GM21367 (cell line): ENCODE measurements at regions not wholly inside any gene's neighbourhood (a gene's known extent, or its start where the extent isn't known, plus 50 kb on each side); places are given as distances from the start of the nearest gene placed in this dataset.

Experiments
- ATAC-seq: cut with Tn5 transposase; IDR thresholded peaks from one replicate; pipeline ENCODE4 v1.9.1; 2021; ENCODE audit not compliant: unreplicated experiment

DNA sequence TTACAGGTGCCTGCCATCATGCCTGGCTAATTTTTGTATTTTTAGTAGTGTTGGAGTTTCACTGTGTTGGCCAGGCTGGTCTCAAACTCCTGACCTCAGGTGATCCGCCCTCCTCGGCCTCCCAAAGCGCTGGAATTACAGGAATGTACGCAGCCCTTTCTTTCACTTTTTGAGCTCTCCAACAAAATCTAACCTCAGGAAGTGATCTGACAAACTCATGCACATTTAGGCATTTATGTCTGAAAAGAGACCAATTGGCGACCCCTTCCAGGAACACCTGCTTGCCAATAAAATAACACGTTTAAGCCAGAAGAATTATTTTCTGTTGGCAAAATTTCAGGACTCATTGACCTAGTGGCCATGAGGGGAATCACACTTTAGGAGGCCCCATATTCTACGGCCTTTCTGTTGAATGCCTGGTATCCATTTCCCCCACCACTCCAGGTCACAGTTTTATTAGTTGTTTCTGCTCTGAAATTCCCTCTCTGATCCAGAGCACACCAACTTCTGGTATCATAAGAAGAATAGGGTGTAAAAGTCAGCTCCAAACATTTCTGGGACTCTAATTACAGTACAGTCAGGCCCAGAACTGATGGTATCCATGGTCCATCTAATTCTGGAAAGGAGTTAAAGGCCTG is 65.8 kb upstream of the FRMD4A start:
- no peak for ATAC-seq

GRCh38 chr10:14394179-14394578 is 63.5 kb upstream of the FRMD4A start:
- ATAC-seq: no peak

DNA sequence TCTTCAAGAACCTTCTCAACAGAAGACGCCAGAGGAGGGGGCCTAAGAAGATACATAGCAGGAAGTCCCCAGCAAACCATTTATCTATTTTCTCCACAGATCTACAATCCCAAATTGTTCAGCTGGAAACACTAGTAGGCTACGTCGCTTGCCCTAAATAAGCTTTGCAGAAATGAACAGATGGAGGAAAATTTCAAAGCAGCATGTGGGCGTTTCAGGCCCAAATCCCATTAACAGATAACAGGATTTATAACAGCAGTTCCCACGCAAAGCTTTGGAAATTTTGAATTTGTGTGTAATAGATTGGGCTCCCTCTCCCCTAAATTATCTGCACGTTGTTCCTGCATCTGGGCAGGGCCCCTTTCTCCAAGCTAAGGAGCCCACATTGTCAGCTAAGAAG is 60.6 kb upstream of the FRMD4A start:
- no peak for ATAC-seq

GRCh38 chr10:14389981-14390590 is 59.4 kb upstream of the FRMD4A start:
- ATAC-seq: peak; percentile 89

- ATAC-seq: no peak
Measured at GRCh38 chr10:14385596-14386593, 55.2 kb upstream of the FRMD4A start.

- no peak for ATAC-seq
Measured at GRCh38 chr10:14384915-14385314, 54.2 kb upstream of the FRMD4A start.

DNA sequence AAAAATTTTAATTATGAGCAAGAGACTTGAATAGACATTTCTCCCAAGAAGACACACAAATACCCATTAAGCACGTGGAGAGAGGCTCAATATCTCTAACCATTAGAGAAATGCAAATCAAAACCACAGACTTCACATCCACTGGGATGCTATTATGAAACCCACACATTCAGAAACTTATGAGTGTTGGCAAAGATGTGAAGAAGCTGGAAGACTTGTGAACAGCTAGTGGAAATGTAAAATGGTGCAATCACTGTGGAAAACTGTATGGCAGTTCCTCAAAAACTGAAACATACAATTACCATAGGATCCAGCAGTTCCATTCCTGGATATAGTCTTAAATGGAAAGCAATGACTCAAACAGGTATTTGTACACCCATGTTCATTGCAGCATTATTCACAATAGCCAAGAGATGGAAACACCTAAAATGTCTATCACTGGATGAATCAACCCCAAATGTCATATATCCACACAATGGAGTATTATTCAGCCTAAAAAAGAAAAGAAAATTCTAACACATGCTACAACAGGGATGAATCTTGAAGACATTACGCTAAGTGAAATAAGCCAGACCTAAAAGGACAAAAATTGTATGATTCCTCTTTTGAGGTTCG is 53.5 kb upstream of the FRMD4A start:
- ATAC-seq: no peak

GRCh38 chr10:14383266-14383665 is 52.5 kb upstream of the FRMD4A start:
- ATAC-seq: no peak

- no peak for ATAC-seq
Measured at GRCh38 chr10:14382531-14382930, 51.8 kb upstream of the FRMD4A start.

DNA sequence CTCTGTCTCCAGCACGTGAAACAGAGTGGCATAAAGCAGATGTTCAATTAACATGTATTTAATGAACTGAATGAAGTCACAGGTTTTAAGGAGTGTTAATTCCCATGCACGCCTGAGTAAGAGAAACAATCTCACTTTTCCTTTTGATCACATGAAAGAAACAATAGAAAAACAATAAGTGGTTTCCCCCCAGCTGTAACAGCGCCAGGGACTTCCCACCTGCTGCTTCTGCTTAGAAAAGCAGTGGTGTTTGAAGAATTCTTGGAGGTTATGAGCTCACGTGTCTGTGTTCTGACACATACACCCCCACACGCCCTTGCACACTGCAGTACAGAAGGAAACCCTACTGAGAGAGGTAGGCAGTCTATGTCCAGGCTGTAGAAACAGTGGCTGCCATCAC is 51.3 kb upstream of the FRMD4A start:
- ATAC-seq: peak; percentile 57

- ATAC-seq: no peak
Measured at GRCh38 chr10:14381475-14381874, 50.8 kb upstream of the FRMD4A start.

DNA sequence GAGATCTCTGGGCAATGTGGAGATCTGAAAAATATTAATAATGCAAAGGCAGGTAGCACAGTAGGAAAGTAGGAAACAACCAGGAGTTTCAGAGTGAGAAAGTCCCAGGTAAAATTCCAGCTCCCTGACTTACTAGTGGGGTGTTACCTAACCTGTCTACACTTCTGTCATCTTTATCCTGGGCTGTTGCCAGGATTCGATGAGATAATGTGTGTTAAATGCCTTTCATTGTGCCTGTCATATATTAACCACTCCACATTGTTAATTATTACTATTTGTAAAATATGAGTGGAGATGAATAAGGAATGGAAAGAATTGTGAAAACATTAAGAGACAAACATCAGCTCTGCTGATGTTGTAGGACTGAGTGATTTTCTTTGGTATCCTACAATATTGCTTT is 50.0 kb upstream of the FRMD4A start:
- ATAC-seq: no peak
